ENCODE measurements at regions not wholly inside any gene's neighbourhood (a gene's known extent, or its start where the extent isn't known, plus 50 kb on each side); places are given as distances from the start of the nearest gene placed in this dataset.

GRCh38 chr2:194385376-194385775, 1271.7 kb upstream of the SLC39A10 start (continued):
- TF ChIP-seq PATZ1 (tag by site-specific recombination; IDR thresholded peaks at IDR 0.05) (no peak), ZNF19 (tag by site-specific recombination; IDR thresholded peaks at IDR 0.05; ENCODE audit: low read depth) (no peak), MYNN (tag by site-specific recombination; IDR thresholded peaks at IDR 0.05; ENCODE audit: borderline replicate concordance) (no peak)

- Histone ChIP-seq H3K27ac (ENCODE audit: extremely low read depth, low read depth, low read length) (no peak overlapping the region), H3K36me3 (ENCODE audit: control insufficient read depth in 2 of 2, insufficient read depth in 1 of 2, low read length in 2 of 2) (no peaks in the 10 kb centered on the region), H3K4me3 (ENCODE audit: low read depth, low read length) (no peak overlapping the region), H3K9me3 (ENCODE audit: control insufficient read depth, insufficient read depth, low read depth, low read length) (no peaks in the 10 kb centered on the region), H3K4me1 (ENCODE audit: control insufficient read depth, insufficient read depth, low read length) (no peaks in the 10 kb centered on the region)
- ChIA-PET POLR2A (no interaction called here), CTCF (no interaction called here)
- no peak for TF ChIP-seq KLF8 (tag by site-specific recombination; IDR thresholded peaks at IDR 0.05)
- TF ChIP-seq ZNF2 (tag by site-specific recombination; IDR thresholded peaks at IDR 0.05) = no peak
- no peak for TF ChIP-seq ZNF114 (tag by site-specific recombination; IDR thresholded peaks at IDR 0.05)
- TF ChIP-seq ZNF280C (tag by site-specific recombination; IDR thresholded peaks at IDR 0.05) = no peak
- TF ChIP-seq TRIM28 (IDR thresholded peaks at IDR 0.05; ENCODE audit: borderline replicate concordance, low read length) = peak; percentile 100
- TF ChIP-seq SETDB1 (IDR thresholded peaks at IDR 0.05; ENCODE audit: insufficient read length, low read length) = peak; percentile 99
- TF ChIP-seq ZNF391 (tag by site-specific recombination; IDR thresholded peaks at IDR 0.05; ENCODE audit: borderline replicate concordance, low read depth) = no peak
- no peak for TF ChIP-seq ZNF37A (tag by site-specific recombination; IDR thresholded peaks at IDR 0.05)
- no peak for TF ChIP-seq ZNF26 (tag by site-specific recombination; IDR thresholded peaks at IDR 0.05)
- TF ChIP-seq ZBTB26 (tag by site-specific recombination; optimal IDR thresholded peaks at IDR 0.05) = no peak
Observed at GRCh38 chr2:194383401-194383800, 1273.6 kb upstream of the SLC39A10 start.

- POLR2A ChIA-PET = no interaction called here
- Histone ChIP-seq H3K27ac (ENCODE audit: extremely low read depth, low read depth, low read length) (no peak overlapping the region), H3K36me3 (ENCODE audit: control insufficient read depth in 2 of 2, insufficient read depth in 1 of 2, low read length in 2 of 2) (no peaks in the 10 kb centered on the region), H3K4me3 (ENCODE audit: low read depth, low read length) (no peak overlapping the region), H3K9me3 (ENCODE audit: control insufficient read depth, insufficient read depth, low read depth, low read length) (no peaks in the 10 kb centered on the region), H3K4me1 (ENCODE audit: control insufficient read depth, insufficient read depth, low read length) (no peaks in the 10 kb centered on the region)
- CTCF ChIA-PET = no interaction called here
- TF ChIP-seq GLI2 (tag by site-specific recombination; IDR thresholded peaks at IDR 0.05; ENCODE audit: borderline replicate concordance, low read depth) = no peak
Observed at GRCh38 chr2:194382221-194382620, 1274.8 kb upstream of the SLC39A10 start.

GRCh38 chr2:194380011-194380410, 1277.0 kb upstream of the SLC39A10 start:
- Histone ChIP-seq H3K36me3 (ENCODE audit: control insufficient read depth in 2 of 2, insufficient read depth in 1 of 2, low read length in 2 of 2) (no peaks in the 10 kb centered on the region), H3K4me3 (ENCODE audit: low read depth, low read length) (no peak overlapping the region), H3K4me1 (ENCODE audit: control insufficient read depth, insufficient read depth, low read length) (no peaks in the 10 kb centered on the region), H3K27ac (ENCODE audit: extremely low read depth, low read depth, low read length) (no peak overlapping the region), H3K9me3 (ENCODE audit: control insufficient read depth, insufficient read depth, low read depth, low read length) (no peaks in the 10 kb centered on the region)
- ChIA-PET POLR2A (no interaction called here), CTCF (no interaction called here)
- TF ChIP-seq KLF8 (tag by site-specific recombination; IDR thresholded peaks at IDR 0.05) (no peak), ZBTB7A (tag by site-specific recombination; IDR thresholded peaks at IDR 0.05; ENCODE audit: low read depth) (no peak), INSM2 (tag by site-specific recombination; IDR thresholded peaks at IDR 0.05) (no peak), SP2 (tag by site-specific recombination; IDR thresholded peaks at IDR 0.05) (no peak), ELK4 (IDR thresholded peaks at IDR 0.05; ENCODE audit: borderline replicate concordance, low read depth, low read length) (no peak), ZBTB6 (tag by site-specific recombination; IDR thresholded peaks at IDR 0.05) (no peak)
